PFSK-1 (cell line): ENCODE measurements at regions not wholly inside any gene's neighbourhood (a gene's known extent, or its start where the extent isn't known, plus 50 kb on each side); places are given as distances from the start of the nearest gene placed in this dataset.

Experiments used
- FOXP2 ChIP-seq: optimal IDR thresholded peaks from 2 replicates; pipeline ENCODE3; 2011; ENCODE audit warnings: borderline replicate concordance, control low read depth, inconsistent platforms; ENCODE audit not compliant: insufficient read depth; ENCODE audit errors: extremely low read length, extremely low read depth
- POLR2AphosphoS5 ChIP-seq: IDR thresholded peaks from 2 replicates; pipeline ENCODE4 v1.6.1; 2012; ENCODE audit warnings: low read depth, mild to moderate bottlenecking, control low read depth, low read length, moderate library complexity
- SIN3A ChIP-seq: IDR thresholded peaks from 2 replicates; pipeline ENCODE4 v1.6.1; 2012; ENCODE audit warnings: mild to moderate bottlenecking, low read length, moderate library complexity, borderline replicate concordance; ENCODE audit not compliant: insufficient read depth
- TAF1 ChIP-seq: IDR thresholded peaks from 2 replicates; pipeline ENCODE4 v1.6.1; 2012; ENCODE audit warnings: low read length, control low read depth, borderline replicate concordance; ENCODE audit not compliant: insufficient read depth
- TF ChIP-seq, protein P1 (sequence below), 2 experiments: IDR thresholded peaks; 2 replicates each; pipeline versions ENCODE4 v1.6.1 to v1.8.0; 2011 to 2012; ENCODE audit warnings: low read depth in 2 of 2, low read length in 2 of 2, control low read depth in 1 of 2, inconsistent platforms in 1 of 2, mild to moderate bottlenecking in 1 of 2, moderate library complexity in 1 of 2; ENCODE audit not compliant: insufficient read depth in 1 of 2

DNA sequence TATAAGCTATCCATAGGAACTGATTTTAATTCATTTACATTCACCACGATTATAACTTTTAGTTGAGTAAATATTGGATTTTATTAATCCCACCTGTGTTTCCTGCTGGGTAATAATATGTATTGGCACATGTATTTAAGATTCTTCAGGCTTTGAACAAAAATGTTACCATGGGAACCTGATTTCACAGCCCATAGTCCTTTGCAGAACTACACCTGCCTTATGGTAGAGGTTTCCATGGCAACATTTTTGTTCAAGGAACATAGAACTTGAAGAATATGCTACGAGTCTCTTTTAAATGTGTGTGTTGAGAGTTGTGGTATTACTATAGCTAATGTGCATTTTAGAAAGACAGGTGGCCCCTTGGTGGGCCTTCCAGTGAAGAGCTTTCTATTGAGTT is 317.4 kb downstream of the SAMD5 start:
- TF ChIP-seq SIN3A = no peak
- no peak for TF ChIP-seq TAF1
- no peak for TF ChIP-seq POLR2AphosphoS5
- TF ChIP-seq FOXP2 = no peak
- TF ChIP-seq, protein P1, sequence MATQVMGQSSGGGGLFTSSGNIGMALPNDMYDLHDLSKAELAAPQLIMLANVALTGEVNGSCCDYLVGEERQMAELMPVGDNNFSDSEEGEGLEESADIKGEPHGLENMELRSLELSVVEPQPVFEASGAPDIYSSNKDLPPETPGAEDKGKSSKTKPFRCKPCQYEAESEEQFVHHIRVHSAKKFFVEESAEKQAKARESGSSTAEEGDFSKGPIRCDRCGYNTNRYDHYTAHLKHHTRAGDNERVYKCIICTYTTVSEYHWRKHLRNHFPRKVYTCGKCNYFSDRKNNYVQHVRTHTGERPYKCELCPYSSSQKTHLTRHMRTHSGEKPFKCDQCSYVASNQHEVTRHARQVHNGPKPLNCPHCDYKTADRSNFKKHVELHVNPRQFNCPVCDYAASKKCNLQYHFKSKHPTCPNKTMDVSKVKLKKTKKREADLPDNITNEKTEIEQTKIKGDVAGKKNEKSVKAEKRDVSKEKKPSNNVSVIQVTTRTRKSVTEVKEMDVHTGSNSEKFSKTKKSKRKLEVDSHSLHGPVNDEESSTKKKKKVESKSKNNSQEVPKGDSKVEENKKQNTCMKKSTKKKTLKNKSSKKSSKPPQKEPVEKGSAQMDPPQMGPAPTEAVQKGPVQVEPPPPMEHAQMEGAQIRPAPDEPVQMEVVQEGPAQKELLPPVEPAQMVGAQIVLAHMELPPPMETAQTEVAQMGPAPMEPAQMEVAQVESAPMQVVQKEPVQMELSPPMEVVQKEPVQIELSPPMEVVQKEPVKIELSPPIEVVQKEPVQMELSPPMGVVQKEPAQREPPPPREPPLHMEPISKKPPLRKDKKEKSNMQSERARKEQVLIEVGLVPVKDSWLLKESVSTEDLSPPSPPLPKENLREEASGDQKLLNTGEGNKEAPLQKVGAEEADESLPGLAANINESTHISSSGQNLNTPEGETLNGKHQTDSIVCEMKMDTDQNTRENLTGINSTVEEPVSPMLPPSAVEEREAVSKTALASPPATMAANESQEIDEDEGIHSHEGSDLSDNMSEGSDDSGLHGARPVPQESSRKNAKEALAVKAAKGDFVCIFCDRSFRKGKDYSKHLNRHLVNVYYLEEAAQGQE (IDR thresholded peaks at IDR 0.05; ENCODE audit: insufficient read depth in 1 of 2, low read depth in 2 of 2, low read length in 2 of 2) = no peak
